GM19452 (cell line): ENCODE measurements at regions not wholly inside any gene's neighbourhood (a gene's known extent, or its start where the extent isn't known, plus 50 kb on each side); places are given as distances from the start of the nearest gene placed in this dataset.
"Not testable (repeated sequence)": the region's sequence is repeated elsewhere in the genome, so short reads cannot be mapped to it uniquely, and the experiment has no call there.

Source experiments
- ATAC-seq: cut with Tn5 transposase; IDR thresholded peaks from one replicate; pipeline ENCODE4 v1.9.1; 2021; ENCODE audit not compliant: unreplicated experiment

DNA sequence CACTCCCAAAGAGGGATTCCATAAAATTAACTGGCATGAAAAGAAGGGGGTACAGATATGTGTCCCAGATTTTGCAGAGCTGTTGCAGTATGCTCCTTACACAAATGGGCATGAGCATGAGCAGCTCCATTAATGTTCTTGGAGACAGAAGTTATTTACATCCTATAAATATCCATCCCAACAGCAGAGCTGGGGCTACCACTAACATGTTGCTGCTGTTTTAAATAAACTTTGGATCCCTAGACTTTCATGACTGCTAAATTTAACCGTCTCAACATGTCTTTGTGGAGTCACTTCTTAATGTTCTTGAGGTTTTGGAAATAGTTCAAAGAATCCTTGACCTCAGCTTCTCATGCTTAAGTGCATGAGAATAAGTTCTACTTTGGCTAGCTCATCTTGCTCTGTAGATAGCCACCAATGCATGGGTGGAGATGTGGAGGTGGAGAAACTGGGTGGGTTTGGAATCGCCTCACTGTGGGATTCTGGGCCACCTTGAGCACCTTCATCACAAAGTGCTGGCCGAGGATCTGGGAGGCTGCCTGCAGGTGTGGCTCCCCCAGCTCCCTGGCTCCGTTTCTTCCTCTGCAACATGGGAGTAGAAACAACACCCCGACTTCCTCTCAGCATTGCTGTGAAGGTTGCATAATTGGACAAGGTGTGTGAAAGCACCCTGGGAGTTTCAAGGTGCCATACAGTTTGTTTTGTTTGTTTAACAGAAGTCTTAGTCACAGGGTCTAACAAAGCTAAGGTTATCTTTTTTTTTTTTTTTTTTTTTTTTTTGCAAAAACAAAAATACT, 307.2 kb downstream of the MYCN start:
- no peak for ATAC-seq

DNA sequence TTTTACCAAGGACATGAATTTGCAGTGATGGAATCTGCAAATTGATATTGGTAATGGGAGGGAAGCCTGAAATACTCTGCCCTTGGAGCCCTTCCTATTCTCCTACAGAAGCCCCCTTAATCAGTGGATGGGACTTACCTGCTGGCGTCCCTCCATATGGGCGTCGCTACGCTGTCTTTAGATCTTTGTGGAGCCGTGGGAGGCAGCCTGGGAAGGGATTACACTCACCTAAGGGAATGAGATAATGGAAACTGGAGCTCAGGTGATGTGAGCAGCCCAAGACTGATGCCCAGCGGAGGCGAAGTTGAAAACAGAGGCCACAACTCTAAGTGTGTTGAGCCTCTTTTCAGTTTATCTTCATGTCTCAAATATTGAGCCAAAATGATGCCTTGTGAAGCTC, 306.6 kb downstream of the MYCN start:
- ATAC-seq = no peak

DNA sequence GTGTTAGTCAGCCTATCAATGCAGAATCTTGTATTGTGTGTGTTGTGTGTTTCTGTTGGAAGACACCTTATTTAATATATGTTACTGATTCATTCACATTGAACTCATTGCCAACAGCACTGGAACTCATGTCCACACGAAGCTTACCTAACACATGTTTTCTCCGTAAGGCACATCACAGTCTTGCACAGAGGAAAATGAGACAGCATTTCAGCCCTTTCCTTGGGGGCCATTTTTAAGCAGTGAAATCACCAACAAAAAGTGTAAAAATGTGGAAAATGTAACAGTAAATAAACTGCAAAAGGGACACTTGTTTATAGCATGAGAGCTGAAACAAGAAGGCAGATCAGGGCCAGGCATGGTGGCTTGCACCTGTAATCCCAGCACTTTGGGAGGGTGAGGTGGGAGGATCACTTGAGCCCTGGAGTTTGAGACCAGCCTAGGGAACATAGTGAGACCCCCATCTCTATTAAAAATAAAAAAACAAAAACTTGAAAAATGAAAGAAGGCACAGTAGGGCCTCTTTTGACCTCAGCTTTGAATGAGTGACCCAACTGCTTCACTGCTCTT, 306.0 kb downstream of the MYCN start:
- no peak for ATAC-seq

DNA sequence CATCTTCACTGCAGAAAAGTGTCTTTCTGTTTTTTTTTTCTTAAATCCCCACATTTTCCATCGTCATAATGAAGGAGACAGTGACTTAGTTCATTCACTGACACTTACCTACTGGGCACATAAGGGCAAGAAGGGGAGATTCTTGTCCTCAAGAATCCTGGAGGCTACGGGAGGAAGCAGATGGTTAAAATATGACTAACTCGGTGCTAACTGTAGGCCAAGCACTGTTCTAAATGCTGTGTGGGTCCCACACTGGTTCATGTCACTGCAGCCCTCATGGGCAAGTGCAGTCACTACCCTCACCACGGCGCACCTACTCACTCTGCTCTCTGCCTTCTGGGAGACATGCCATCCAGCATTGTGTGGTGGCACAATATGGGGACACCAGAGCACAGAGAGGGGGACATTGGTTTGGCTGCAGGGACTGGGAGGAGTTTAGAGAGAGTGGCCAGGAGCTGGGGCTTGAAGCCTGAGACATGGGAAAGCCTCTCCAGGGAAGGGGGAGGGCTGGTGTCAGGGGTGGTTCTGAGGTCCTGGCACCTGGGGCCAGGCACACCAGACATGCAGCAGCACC, 305.2 kb downstream of the MYCN start:
- ATAC-seq = no peak

DNA sequence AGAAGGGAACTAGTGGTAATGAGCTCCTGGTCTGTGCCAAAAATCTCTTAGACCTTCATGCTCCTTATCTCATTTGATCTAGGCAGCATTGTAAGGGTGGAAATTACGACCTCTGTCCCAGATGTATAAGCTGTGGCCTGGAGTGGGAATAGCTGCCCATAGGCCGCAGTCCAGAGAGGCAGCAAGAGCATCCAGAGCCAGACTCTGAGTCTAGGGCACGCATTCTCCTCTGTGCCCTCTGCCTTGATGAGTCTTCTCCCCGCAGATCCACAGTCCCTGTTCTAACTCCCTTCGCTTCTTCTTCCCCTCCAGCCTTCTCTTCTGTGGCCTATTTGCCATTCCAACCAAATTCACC, 304.6 kb downstream of the MYCN start:
- no peak for ATAC-seq

DNA sequence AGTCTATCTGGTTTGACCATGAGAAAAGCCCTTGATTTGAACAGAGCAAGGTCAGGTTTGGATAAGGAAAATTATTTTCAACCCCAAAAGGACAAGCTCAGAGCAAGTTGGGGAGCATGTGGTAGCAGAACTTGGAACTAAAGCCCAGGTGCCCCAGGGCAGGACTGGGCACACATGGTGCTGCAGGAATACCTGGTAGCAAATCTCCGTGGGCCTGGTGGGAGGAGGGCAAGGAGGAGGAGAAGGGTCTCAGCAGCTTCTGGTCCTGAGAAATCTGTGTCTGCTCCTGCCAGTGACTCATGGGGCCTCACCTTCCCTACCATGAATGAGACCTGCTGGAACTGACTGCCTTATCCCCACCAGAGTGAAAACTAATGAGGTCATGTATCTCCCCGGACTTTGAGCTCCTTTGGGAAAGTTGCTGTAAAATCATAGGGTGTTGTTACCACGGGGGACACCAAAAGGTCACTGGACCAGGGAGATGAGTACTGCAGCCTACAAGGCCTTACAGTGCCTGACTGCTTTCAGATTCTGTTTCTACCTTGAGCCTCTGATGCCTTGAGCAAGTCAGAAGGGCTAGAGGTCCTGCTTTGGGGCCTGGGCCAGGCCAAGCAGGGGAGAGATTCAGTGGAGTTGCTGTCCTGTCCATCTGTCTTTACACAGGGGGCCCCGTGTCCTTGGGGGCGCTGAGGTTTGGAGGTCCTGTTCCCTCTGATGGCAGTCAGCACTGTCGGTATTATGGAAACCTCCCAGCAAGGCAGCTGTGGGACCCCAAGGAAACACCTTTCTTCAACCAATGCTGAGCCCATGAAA, 304.0 kb downstream of the MYCN start:
- ATAC-seq = no peak

DNA sequence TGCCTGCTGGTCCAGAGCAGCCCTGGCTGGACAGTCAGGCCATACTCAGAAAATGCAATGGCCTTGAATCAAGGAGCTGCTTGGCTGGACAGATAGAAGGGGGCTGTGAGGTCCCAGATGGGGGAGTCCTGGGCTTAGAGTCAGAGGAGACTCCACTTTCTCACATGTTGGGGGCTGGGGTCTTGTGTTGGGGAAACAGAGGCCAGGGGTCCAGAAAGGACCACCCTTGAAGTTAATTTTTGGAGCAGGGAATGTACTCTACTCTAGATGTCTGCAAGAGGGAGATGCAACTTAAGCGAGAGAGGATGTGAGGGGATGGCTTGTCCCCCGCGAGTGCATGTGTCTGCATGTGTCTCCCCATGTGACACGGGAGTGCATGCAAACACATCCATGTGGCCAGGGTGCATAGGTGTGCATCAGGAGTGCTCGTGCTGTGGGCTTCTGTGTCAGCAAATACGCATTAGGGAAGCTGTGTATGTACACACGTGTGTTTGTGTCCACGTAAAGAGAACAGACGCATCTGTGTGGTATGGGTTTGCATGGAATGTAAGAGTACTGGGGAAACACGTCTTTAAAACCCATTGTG, 303.2 kb downstream of the MYCN start:
- ATAC-seq = no peak

DNA sequence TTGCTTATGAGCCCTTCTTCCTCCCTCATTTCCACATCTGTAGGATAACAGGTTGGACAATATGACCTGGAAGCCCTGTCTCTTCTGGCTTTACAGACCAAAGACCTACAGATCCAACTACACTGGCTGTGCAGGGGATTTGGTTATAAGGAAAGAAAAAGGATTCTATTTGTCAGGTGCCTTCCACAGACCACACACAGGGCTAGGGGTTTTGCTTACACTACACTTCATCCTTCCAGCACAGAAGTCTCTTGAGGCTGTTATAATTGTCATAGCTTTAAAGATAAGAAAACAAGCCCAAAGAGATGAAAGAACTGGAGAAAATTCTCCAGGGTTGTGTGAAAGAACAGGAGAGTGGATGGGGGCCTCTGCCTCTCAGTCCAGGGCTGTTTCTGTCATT, 302.6 kb downstream of the MYCN start:
- no peak for ATAC-seq

DNA sequence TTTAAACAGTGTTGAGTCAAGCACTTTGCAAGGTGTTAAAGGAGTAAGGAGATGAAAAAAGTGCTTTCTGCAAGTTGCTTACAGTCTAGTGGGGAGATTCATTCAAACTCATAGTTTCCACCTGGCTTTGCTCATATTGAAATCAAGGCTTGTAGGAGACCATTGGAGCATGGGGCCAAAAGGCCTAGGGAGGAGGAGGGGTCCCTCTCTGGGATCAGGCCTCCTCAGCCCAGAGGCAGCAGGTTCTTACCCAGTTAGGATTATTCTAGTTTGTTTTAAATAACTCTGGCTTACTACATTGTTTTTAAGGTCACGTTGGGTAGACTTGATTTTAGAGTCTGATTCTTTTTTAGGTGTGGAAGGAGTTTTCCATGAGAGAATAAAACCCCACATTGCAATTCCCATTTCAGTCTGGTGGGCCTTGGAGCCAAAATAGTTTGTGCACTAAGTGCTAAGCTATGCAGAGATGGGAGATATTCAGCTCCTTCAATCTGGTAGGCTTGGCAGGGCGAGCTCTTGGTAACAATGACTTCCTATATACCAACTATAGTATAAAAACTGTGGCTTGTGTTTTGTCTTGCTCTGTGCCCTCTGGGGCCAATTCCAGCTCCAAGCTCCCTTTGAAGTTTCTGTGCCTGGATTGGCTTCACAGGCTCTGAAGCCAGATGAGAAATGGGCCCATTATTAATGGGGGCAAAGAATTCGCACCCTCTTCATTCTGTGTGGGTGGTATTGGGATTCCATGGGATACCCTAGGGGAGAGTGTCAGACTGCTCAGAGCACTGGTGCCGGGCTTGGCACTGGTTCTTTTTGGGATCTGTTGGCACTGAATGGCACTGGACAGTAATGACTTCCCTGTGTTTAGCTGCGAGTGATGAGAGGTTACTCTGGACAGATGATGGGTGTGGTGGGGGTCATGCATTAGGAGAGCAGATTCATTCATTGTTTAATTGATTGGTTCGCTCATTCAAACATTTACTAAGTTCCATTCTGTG, 301.1 kb downstream of the MYCN start:
- ATAC-seq = no peak

DNA sequence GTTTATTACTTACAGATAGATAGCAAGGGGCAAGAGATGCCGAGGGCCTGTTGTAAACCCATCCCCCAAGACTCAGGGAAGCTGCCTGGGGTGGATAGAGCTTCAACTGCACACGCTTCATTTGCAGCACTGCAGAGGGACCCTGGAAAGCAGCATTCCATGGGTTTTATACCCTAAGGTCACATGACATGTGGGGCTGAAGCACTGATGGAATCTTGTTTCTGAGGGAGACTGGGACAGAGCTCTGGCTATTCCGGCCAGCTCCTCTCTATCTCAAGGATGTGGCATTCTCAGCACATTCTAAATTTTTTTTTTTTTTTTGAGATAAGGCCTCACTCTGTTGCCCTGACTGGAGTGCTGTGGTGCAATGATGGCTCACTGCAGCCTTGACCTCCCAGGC, 300.1 kb downstream of the MYCN start:
- ATAC-seq = no peak

DNA sequence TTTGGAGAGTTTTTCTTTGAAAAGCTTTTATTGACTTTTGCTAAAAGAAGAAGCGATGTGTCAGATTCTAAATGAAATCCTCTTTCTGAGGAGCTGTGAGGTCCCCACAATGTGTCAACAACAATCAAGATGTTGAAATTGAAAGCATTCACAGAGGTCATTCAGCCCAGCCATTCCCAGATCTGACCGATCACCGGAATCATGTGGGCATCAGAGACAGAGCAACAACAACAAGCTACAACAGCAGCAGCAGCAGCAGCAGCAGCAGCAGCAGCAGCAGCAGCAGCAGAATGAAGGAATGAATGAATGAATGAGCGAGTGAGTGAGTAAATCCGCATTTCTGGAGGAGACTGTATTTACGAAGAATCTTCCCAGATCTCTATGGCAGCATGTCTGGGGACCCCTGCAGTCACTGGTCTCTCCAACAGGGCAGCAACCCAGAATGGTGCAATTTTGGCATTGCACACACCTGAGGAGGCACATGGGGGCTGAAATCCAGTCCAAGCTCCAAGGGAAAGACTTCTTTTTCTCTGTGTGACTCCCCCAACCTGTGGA, 299.0 kb downstream of the MYCN start:
- ATAC-seq = no peak

DNA sequence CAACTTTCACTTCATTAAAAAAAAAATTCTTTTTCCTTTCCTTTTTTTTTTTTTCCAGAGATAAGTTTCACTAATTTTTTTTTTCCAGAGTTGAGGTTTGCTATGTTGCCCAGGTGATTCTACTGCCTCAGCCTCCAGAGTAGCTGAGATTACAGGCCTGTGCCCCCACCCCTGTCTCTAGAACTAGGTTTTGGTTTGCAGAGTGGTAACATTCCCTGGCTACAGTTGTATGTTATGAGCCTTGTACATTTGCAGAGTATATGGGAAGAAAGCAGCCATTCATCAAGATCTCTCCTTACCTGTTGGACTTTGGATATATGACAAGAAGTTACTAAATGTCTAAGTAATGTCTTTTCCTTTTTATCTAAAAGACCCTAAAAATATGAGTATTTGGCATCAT, 298.4 kb downstream of the MYCN start:
- ATAC-seq = no peak

DNA sequence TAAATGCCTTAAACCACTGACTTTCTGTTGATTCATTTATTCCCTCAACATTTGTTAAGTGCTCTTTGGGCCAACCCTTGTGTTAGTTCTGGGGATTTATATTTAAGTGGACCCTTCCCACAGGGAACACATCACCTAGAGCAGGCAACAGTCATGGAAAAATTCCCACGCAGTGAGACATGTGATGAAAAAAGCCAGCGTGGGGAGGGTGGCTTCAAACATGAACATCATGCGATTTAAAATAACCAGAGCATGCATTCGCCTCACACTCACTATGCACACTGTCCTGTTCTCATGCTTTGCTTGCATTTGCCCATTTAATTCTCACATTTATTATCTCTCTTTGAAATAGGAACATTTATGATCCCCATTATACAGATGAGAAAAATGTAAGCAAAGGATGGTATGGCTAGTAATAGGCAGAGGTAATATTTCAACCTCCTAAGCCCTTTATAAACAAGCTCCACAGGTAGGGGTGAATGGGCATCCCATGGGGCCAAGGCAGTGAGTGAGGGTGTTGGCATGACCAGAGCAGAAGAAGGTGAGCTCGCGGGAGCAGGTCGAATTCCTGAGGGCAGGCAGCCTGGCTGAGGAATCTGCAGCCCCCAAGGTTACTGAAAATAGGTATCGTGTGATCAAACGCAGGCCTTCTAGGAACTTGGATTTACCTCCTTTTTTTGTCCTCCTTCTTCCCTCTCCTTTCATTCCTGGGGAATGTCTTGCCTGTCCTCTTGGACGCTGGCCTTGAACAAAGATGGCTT, 297.8 kb downstream of the MYCN start:
- ATAC-seq = no peak

DNA sequence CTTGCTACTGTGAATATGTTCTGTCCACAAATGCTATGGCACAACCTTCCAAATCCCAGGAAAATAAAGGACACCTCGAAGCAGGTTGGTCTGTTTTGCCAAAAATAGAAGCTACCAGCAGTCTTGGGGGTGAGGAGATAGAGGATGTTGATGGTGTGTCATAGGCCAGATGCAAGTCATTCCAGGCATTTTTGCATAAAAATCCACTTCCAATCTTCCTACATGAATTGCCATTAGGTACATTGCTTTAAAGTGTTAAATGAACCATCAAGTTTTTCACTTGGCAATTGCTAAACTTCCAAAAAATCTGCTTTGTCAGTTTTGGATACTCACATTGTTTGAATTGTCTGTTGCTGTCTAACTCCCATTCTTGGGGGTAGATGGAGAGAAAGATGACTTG, 295.4 kb downstream of the MYCN start:
- ATAC-seq = no peak

DNA sequence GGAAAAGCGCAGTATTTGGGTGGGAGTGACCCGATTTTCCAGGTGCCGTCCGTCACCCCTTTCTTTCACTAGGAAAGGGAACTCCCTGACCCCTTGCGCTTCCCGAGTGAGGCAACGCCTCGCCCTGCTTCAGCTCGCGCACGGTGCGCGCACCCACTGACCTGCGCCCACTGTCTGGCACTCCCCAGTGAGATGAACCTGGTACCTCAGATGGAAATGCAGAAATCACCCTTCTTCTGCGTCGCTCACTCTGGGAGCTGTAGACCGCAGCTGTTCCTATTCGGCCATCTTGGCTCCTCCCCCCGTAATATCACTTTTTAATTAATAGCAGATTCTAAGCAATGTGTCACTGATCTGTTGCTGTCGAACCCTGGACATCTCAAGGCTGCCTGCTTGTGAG, 294.9 kb downstream of the MYCN start:
- ATAC-seq = not testable (repeated sequence)

DNA sequence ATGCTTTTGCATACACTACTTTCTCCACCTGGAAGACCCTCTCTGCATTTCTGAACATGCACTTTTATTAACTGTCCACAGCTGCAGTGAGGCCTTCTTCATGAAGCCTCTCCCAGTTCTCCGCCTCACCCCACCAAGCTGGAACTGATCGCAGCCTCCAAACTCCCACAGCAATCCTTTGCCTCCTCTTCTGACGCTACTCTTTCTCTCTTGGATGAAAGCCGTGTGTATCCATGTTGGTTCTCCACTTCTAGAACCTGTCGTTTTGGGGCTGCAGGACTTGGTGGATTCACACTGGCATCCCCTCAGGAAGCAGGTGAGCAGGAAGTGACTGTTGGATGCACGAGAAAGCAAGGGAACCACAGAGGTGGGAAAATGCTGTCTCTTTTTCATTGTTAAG, 288.6 kb downstream of the MYCN start:
- ATAC-seq = no peak

DNA sequence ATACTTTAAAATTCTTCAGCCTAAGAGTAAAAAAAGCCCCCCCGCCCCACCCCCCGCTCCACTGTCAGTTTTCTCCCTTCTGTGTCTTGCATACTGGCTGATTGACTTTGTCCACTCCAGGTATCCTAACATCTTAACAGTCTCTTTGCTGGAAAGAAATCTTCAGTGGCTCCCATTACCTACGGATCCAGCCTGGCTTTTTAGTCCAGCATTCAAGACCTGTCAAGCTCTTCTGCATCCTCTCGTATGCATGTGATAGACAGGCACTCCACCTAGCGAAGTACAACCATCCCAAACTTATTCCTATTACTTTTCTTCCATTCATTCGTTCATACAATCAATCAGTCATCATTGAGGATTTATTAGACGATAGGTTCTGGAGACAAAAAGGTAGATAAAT, 288.1 kb downstream of the MYCN start:
- ATAC-seq = no peak

DNA sequence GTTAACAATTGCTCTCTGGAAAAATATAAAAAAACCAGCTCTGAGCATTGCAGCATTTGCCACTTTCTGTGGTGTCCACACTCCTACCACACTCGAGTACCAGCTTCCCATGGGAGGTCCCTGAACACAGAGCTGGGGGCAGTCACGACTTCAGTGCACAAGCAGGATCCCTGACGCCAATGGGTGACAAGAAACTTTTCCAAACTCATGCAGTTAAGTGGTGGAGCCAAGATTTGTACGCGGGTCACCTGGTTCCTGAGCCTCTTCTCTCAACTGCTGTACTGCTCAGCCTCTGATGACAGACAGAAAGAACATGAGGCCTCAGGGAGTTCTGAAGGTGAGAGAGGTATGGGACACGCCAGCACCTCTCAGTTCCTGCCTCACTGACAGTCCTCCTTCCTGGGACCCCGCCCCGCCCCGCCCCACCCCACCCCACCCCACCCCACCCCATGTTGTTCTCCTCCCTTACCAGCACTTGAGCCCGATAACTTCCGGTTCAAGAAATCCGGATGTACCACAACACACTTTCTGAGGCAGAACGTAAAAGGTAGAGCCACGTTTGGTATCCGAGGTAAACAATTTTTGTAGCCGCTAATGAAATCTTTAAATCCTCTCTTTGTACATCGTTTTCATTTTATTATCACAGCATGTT, 287.6 kb downstream of the MYCN start:
- ATAC-seq = no peak
